ENCODE measurements at regions not wholly inside any gene's neighbourhood (a gene's known extent, or its start where the extent isn't known, plus 50 kb on each side); places are given as distances from the start of the nearest gene placed in this dataset.

- Histone ChIP-seq H3K4me3 (replicated peaks; ENCODE audit: insufficient read depth, low read length) (no peak overlapping the region), H3K27ac (replicated peaks) (no peak overlapping the region), H3K27me3 (ENCODE audit: insufficient read depth, poor library complexity, severe bottlenecking) (no peaks in the 10 kb centered on the region)
- DNase-seq (ENCODE audit: low read depth in 1 of 2, low spot score in 1 of 2): peak in 1 of 2 experiments; percentile 4
- TF ChIP-seq GABPA (IDR thresholded peaks at IDR 0.05; ENCODE audit: low read depth): no peak
- TF ChIP-seq CTCF (IDR thresholded peaks at IDR 0.05; ENCODE audit: insufficient read depth, low read length): no peak
- no peak for TF ChIP-seq POLR2AphosphoS5 (IDR thresholded peaks at IDR 0.05; ENCODE audit: low read depth)
- no peak for TF ChIP-seq REST (IDR thresholded peaks at IDR 0.05; ENCODE audit: insufficient replicate concordance, low read depth)
- no peak for TF ChIP-seq SPI1 (IDR thresholded peaks at IDR 0.05; ENCODE audit: borderline replicate concordance, low read depth)
These were observed 350.6 kb downstream of the TFEC start for GRCh38 chr7:115679976-115680375.

GRCh38 chr7:115679423-115679822 is 351.1 kb downstream of the TFEC start:
- no peak overlapping the region for H3K4me3 ChIP-seq (replicated peaks; ENCODE audit: insufficient read depth, low read length)
- H3K27me3 ChIP-seq (ENCODE audit: insufficient read depth, poor library complexity, severe bottlenecking): no peaks in the 10 kb centered on the region
- H3K27ac ChIP-seq (replicated peaks): no peak overlapping the region
- no peak for DNase-seq (ENCODE audit: low read depth in 1 of 2, low spot score in 1 of 2)
- TF ChIP-seq POLR2AphosphoS5 (IDR thresholded peaks at IDR 0.05; ENCODE audit: low read depth) (no peak), GABPA (IDR thresholded peaks at IDR 0.05; ENCODE audit: low read depth) (no peak), SPI1 (IDR thresholded peaks at IDR 0.05; ENCODE audit: borderline replicate concordance, low read depth) (no peak), REST (IDR thresholded peaks at IDR 0.05; ENCODE audit: insufficient replicate concordance, low read depth) (no peak), CTCF (IDR thresholded peaks at IDR 0.05; ENCODE audit: insufficient read depth, low read length) (no peak)

- H3K27ac ChIP-seq (replicated peaks): no peak overlapping the region
- no peak for TF ChIP-seq POLR2AphosphoS5 (IDR thresholded peaks at IDR 0.05; ENCODE audit: low read depth)
- TF ChIP-seq CTCF (IDR thresholded peaks at IDR 0.05; ENCODE audit: insufficient read depth, low read length): no peak
- TF ChIP-seq SPI1 (IDR thresholded peaks at IDR 0.05; ENCODE audit: borderline replicate concordance, low read depth): no peak
- TF ChIP-seq GABPA (IDR thresholded peaks at IDR 0.05; ENCODE audit: low read depth): no peak
- no peak for TF ChIP-seq REST (IDR thresholded peaks at IDR 0.05; ENCODE audit: insufficient replicate concordance, low read depth)
- H3K4me3 ChIP-seq (replicated peaks; ENCODE audit: insufficient read depth, low read length): no peak overlapping the region
- no peaks in the 10 kb centered on the region for H3K27me3 ChIP-seq (ENCODE audit: insufficient read depth, poor library complexity, severe bottlenecking)
- DNase-seq (ENCODE audit: low read depth in 1 of 2, low spot score in 1 of 2): no peak
These were observed 352.2 kb downstream of the TFEC start for GRCh38 chr7:115678086-115678982.

All from HL-60 (cell line).